ENCODE measurements at regions not wholly inside any gene's neighbourhood (a gene's known extent, or its start where the extent isn't known, plus 50 kb on each side); places are given as distances from the start of the nearest gene placed in this dataset.

DNA sequence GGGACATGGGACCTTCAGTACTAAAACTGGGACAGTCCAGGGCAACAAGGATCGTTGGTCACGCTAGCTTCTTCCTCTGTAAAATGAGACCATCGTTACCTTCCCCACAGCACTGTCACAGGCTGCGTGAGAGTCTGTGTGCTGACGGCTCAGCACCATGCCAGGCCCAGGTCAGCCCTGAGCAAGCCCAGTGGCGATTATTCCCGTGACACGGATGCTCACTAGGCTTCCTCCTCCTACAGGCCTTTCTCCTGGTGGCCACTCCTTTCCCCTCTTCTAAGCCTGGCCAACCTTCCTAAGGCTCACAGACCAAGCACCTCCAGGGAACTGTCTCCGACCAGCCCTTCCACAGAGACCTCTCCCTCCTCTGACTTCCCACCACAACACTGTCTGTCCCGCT, 69.3 kb upstream of the RUNX3 start:
- in situ Hi-C loops (cut with HindIII; ENCODE audit: low sequenced_read_pairs): no loop called here
- no peak for DNase-seq (ENCODE audit: low read depth)
- H3K4me3 ChIP-seq (ENCODE audit: low read depth, low read length): no peak overlapping the region
- TF ChIP-seq, protein P1, sequence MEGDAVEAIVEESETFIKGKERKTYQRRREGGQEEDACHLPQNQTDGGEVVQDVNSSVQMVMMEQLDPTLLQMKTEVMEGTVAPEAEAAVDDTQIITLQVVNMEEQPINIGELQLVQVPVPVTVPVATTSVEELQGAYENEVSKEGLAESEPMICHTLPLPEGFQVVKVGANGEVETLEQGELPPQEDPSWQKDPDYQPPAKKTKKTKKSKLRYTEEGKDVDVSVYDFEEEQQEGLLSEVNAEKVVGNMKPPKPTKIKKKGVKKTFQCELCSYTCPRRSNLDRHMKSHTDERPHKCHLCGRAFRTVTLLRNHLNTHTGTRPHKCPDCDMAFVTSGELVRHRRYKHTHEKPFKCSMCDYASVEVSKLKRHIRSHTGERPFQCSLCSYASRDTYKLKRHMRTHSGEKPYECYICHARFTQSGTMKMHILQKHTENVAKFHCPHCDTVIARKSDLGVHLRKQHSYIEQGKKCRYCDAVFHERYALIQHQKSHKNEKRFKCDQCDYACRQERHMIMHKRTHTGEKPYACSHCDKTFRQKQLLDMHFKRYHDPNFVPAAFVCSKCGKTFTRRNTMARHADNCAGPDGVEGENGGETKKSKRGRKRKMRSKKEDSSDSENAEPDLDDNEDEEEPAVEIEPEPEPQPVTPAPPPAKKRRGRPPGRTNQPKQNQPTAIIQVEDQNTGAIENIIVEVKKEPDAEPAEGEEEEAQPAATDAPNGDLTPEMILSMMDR (IDR thresholded peaks at IDR 0.05; ENCODE audit: low read depth, low read length, missing control alignments): no peak

DNA sequence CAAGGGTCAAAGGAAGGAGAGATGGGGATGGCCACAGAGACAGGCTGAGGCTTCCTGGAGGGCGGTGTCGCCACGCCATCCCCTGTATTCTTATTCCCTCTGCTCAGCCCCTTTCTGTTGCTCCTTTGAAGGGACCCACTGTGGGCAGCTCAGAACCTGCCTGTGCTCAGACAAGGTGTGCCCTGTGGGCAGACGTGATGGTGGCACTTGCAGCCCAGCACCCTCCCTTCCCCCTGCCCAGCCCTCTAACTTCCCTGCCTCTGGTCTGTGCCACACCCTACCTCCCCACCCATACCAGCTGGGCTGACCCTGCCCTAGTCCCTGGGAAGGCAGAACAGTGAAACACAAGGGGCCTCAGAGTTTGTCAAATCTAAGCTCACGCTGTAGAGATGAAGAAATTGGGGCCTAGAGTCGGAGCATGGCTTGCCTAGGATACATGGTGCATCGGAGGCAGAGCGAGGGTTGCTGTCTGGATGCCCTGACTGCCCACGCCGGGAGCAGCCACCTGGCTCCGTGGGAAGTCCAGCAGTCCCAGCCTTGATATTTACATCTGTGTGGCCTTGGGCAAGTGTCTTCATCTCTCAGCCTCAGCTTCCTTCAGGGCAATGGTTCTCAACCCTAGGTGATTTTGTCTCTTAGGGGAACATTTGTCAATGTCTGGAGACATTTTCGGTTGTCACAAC, 68.6 kb upstream of the RUNX3 start:
- DNase-seq (ENCODE audit: low read depth): no peak
- in situ Hi-C loops (cut with HindIII; ENCODE audit: low sequenced_read_pairs): no loop called here
- H3K4me3 ChIP-seq (ENCODE audit: low read depth, low read length): no peak overlapping the region
- TF ChIP-seq, protein P1 (IDR thresholded peaks at IDR 0.05; ENCODE audit: low read depth, low read length, missing control alignments): no peak

DNA sequence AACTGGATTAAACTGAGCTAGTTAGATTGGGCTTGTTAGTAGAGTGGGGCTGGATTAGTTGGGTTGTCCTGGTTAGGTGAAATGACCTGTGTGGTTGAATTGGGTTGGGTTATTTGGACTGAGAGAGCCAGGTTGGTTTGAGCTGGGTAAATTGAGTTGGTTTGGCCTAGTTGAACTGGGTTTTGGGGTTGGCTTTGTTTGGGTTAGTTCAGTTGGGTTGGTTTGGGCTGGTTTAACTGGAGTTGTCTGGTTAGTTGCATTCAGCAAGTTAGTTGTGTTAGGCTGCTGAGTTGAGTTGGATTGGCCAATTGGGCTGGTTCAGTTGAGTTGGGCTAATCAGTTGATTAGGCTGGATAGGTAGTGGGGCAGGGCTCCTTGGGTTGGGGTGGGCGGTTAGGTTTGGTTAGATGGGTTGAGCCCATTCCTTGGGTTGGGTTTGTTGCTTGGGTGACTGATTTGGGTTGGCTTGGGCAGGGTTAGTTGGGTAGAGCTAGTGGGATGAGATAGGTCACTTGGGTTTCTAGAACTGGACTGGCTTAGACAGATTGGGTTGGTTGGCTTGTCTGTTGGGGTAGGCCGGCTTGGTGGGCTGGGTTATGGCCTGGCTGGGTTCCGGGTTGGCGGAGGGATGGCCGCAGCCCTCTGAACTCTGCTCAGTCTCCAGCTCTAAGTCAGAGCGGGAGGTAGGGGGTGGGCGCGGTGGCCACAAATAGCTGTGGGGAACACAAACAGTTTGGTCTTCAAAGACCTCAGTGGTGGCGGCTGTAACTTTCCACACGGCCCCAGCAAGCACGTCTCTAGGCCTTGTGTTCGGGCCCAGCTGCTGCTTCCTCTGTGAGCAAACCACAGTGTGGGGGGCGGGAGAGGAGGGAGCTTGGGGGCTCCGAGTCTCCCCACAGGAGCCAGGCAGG, 67.2 kb upstream of the RUNX3 start:
- in situ Hi-C loops (cut with HindIII; ENCODE audit: low sequenced_read_pairs): no loop called here
- TF ChIP-seq, protein P1 (IDR thresholded peaks at IDR 0.05; ENCODE audit: low read depth, low read length, missing control alignments): no peak
- DNase-seq (ENCODE audit: low read depth): no peak
- no peak overlapping the region for H3K4me3 ChIP-seq (ENCODE audit: low read depth, low read length)

DNA sequence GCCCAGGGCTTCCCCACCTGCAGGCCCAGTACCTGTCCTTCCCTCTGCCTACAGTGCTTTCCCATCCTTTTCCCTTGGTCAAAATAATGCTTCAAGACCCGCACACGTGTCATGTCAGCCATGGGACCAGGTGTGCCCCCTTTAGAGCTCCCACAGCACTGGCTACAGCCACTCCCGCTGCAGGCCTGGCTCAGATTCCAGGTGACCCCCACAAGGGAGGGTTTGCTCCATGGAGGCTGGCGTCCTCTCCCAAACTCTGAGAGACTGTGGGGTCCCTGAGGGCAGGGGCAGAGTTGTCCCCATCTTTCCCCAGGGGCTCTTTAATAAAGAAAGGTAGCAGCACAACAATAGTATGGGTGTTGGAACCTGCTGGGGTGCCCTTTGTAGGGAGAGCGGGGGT, 66.4 kb upstream of the RUNX3 start:
- in situ Hi-C loops (cut with HindIII; ENCODE audit: low sequenced_read_pairs): no loop called here
- H3K4me3 ChIP-seq (ENCODE audit: low read depth, low read length): no peak overlapping the region
- TF ChIP-seq, protein P1 (IDR thresholded peaks at IDR 0.05; ENCODE audit: low read depth, low read length, missing control alignments): no peak
- DNase-seq (ENCODE audit: low read depth): no peak

DNA sequence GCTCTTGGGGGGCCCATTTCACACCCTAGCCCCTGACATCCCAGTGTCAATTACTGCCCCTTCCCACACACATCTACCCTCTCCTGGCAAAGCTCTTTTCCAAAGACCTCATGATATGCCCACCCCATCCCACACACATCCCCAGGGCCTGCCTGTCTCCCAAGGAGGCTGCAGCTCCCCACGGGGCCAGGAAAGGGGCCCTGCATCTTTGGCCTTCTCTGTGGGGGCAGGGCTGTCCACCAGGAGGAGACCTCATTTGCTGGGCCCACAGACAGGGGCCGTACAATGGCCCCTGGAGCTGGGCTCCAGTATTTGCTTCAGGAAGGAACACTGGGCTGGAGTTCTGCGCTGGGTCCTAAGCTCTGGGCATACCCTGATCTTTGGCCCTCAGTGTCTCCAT, 65.6 kb upstream of the RUNX3 start:
- no peak overlapping the region for H3K4me3 ChIP-seq (ENCODE audit: low read depth, low read length)
- DNase-seq (ENCODE audit: low read depth): no peak
- TF ChIP-seq, protein P1 (IDR thresholded peaks at IDR 0.05; ENCODE audit: low read depth, low read length, missing control alignments): no peak
- in situ Hi-C loops (cut with HindIII; ENCODE audit: low sequenced_read_pairs): no loop called here

DNA sequence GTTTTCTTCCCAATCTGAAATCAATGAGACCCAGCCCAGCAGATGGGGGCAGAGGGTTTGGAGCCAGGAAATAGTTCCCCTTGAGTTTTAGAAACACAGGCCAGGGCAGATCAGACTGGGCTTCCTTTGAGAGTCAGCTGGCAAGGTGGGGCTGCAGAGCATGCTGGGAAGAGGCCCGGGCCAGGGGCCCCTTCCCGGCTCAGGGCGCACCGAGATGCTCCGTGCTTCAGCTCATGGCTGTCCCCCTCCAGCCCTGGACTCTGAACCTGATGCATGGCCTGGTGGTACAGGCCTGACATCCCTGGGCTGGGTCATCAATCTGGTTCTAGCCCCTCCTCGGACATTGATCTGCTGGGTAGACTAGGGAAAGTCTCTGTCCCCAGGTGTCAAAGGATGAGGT, 65.1 kb upstream of the RUNX3 start:
- in situ Hi-C loops (cut with HindIII; ENCODE audit: low sequenced_read_pairs): no loop called here
- H3K4me3 ChIP-seq (ENCODE audit: low read depth, low read length): no peak overlapping the region
- DNase-seq (ENCODE audit: low read depth): no peak
- TF ChIP-seq, protein P1 (IDR thresholded peaks at IDR 0.05; ENCODE audit: low read depth, low read length, missing control alignments): no peak
